ENCODE measurements at regions not wholly inside any gene's neighbourhood (a gene's known extent, or its start where the extent isn't known, plus 50 kb on each side); places are given as distances from the start of the nearest gene placed in this dataset.
"Not testable (repeated sequence)": the region's sequence is repeated elsewhere in the genome, so short reads cannot be mapped to it uniquely, and the experiment has no call there.

DNA sequence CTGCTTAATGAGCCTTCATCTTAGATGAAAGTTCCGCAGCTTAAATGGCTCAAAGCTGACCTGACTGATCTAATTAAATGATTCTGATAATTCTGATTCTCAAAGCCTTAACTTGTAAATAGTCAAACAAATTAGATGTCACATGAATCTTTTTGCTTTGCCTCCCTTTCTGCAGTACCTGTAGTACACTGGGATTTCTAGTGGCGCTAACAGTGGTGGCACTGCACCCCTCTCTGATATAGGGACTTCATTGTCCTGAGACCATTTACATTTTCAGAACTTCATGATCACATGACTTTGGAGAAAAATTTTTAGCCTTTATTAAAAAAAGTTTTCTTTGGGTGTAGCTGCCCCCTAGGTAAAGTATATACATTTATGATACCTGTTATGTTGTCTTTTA, 546.7 kb upstream of the ADGRL2 start:
- Mint-ChIP-seq H3K27ac (no peak overlapping the region), H3K27me3 (no peaks in the 10 kb centered on the region), H3K4me1 (no peaks in the 10 kb centered on the region), H3K9me3 (peaks cover 6% of the 10 kb centered on the region), H3K36me3 (ENCODE audit: low read depth) (no peaks in the 10 kb centered on the region), H3K4me3 (no peak overlapping the region)
- POLR2A ChIA-PET: no interaction called here
- DNase-seq: no peak
- CTCF ChIA-PET: no interaction called here

DNA sequence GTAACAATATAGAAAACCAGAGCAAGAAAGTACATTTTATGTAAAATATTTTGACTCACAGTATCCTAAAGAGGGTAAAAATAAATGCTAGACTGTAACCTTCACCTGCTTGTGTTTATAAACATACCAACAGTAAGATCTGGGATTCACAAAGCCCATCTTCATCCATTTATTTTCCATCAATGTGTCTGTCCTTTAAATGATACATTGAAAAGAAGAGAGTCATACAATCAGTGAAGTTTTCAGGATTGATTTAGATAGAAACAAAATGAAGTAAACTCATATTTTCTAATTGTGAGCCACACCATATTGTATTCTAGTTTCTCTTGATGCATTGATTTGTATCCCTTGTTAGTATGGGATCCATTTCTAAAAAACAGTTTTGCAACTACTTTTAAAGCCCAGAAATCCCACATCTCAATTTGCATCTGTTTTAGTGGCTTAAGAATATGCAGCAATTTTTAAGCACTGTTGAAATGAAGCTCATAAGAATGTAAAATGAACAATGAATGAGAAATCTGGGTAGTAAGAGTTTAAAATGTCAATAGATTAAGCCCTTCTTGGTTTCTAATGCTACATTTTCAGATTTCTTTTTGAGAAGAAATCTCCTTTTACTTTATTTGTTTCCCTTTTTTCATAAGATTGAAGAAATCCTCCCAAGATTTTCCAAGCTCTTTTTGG, 548.1 kb upstream of the ADGRL2 start:
- H3K27ac Mint-ChIP-seq: no peak overlapping the region
- H3K36me3 Mint-ChIP-seq (ENCODE audit: low read depth): no peaks in the 10 kb centered on the region
- no peaks in the 10 kb centered on the region for H3K27me3 Mint-ChIP-seq
- H3K4me1 Mint-ChIP-seq: no peaks in the 10 kb centered on the region
- ChIA-PET POLR2A (no interaction called here), CTCF (no interaction called here)
- no peak overlapping the region for H3K4me3 Mint-ChIP-seq
- peaks cover 6% of the 10 kb centered on the region for H3K9me3 Mint-ChIP-seq
- no peak for DNase-seq

GRCh38 chr1:81250825-81251224, 549.9 kb upstream of the ADGRL2 start:
- H3K9me3 Mint-ChIP-seq; H3K4me1 Mint-ChIP-seq; DNase-seq; H3K27ac Mint-ChIP-seq; H3K36me3 Mint-ChIP-seq (ENCODE audit: low read depth); POLR2A ChIA-PET; H3K4me3 Mint-ChIP-seq; CTCF ChIA-PET; H3K27me3 Mint-ChIP-seq: not testable (repeated sequence)

- POLR2A ChIA-PET, H3K27me3 Mint-ChIP-seq, H3K4me1 Mint-ChIP-seq: not testable (repeated sequence)
Measured at GRCh38 chr1:81245084-81245715, 555.5 kb upstream of the ADGRL2 start.

DNA sequence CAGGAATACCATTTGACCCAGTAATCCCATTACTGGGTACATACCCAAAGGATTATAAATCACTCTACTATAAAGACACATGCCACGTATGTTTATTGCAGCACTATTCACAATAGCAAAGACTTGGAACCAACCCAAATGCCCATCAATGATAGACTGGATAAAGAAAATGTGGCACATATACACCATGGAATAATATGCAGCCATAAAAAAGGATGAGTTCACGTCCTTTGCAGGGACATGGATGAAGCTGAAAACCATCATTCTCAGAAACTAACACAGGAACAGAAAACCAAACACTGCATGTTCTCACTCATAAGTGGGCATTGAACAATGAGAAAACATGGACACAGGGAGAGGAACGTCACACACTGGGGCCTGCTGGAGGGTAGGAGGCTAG, 556.1 kb upstream of the ADGRL2 start:
- POLR2A ChIA-PET; H3K27ac Mint-ChIP-seq; H3K4me3 Mint-ChIP-seq; H3K4me1 Mint-ChIP-seq; CTCF ChIA-PET; H3K36me3 Mint-ChIP-seq (ENCODE audit: low read depth); H3K9me3 Mint-ChIP-seq; DNase-seq; H3K27me3 Mint-ChIP-seq: not testable (repeated sequence)

More at GRCh38 chr1:81245084-81245715, 555.5 kb upstream of the ADGRL2 start:
- H3K27ac Mint-ChIP-seq; H3K36me3 Mint-ChIP-seq (ENCODE audit: low read depth); CTCF ChIA-PET; H3K9me3 Mint-ChIP-seq; H3K4me3 Mint-ChIP-seq; DNase-seq: not testable (repeated sequence)

DNA sequence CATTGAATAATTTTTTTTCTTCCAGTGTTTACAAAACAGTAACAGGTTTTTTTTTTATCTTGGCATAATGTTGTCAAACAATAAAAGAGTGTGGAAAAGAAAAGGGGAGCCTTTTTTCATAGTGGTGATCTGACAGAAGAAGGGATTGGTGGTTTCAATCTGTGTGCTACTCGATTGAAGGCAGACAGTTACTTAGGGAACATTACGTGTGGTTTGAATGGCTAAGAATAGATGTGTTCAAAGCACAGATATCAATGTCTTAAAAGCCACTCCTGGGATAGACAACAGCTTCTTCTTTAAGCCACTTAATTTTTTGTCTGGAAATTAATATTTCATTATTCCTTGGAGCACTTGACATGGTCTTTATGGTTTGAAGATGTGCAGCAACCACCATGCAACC, 558.6 kb upstream of the ADGRL2 start:
- no peaks in the 10 kb centered on the region for H3K36me3 Mint-ChIP-seq (ENCODE audit: low read depth)
- no peak overlapping the region for H3K4me3 Mint-ChIP-seq
- no peaks in the 10 kb centered on the region for H3K27me3 Mint-ChIP-seq
- no peak for DNase-seq
- no peaks in the 10 kb centered on the region for H3K9me3 Mint-ChIP-seq
- H3K4me1 Mint-ChIP-seq: no peaks in the 10 kb centered on the region
- POLR2A ChIA-PET: no interaction called here
- CTCF ChIA-PET: no interaction called here
- H3K27ac Mint-ChIP-seq: no peak overlapping the region

- Mint-ChIP-seq H3K4me1 (no peaks in the 10 kb centered on the region), H3K9me3 (no peaks in the 10 kb centered on the region), H3K36me3 (ENCODE audit: low read depth) (no peaks in the 10 kb centered on the region), H3K4me3 (no peak overlapping the region), H3K27me3 (no peaks in the 10 kb centered on the region), H3K27ac (no peak overlapping the region)
- DNase-seq: no peak
- POLR2A ChIA-PET: no interaction called here
- CTCF ChIA-PET: no interaction called here
Measured at GRCh38 chr1:81238129-81238528, 562.6 kb upstream of the ADGRL2 start.

- Mint-ChIP-seq H3K4me1 (no peaks in the 10 kb centered on the region), H3K9me3 (no peaks in the 10 kb centered on the region), H3K27ac (no peak overlapping the region), H3K4me3 (no peak overlapping the region), H3K36me3 (ENCODE audit: low read depth) (no peaks in the 10 kb centered on the region), H3K27me3 (no peaks in the 10 kb centered on the region)
- ChIA-PET POLR2A (no interaction called here), CTCF (no interaction called here)
- no peak for DNase-seq
Measured at GRCh38 chr1:81237473-81238089, 563.2 kb upstream of the ADGRL2 start.

- H3K4me3 Mint-ChIP-seq: no peak overlapping the region
- H3K9me3 Mint-ChIP-seq: no peaks in the 10 kb centered on the region
Measured at GRCh38 chr1:81234237-81234636, 566.5 kb upstream of the ADGRL2 start.

GRCh38 chr1:81233591-81233990, 567.1 kb upstream of the ADGRL2 start:
- POLR2A ChIA-PET: no interaction called here
- no peak overlapping the region for H3K27ac Mint-ChIP-seq
- H3K4me3 Mint-ChIP-seq: no peak overlapping the region
- H3K4me1 Mint-ChIP-seq: no peaks in the 10 kb centered on the region
- H3K9me3 Mint-ChIP-seq: no peaks in the 10 kb centered on the region
- H3K27me3 Mint-ChIP-seq: no peaks in the 10 kb centered on the region
- CTCF ChIA-PET: no interaction called here
- no peak for DNase-seq
- no peaks in the 10 kb centered on the region for H3K36me3 Mint-ChIP-seq (ENCODE audit: low read depth)

More at GRCh38 chr1:81234237-81234636, 566.5 kb upstream of the ADGRL2 start:
- no peaks in the 10 kb centered on the region for H3K27me3 Mint-ChIP-seq
- DNase-seq: no peak
- H3K4me1 Mint-ChIP-seq: no peaks in the 10 kb centered on the region
- ChIA-PET CTCF (no interaction called here), POLR2A (no interaction called here)
- H3K27ac Mint-ChIP-seq: no peak overlapping the region
- H3K36me3 Mint-ChIP-seq (ENCODE audit: low read depth): no peaks in the 10 kb centered on the region

DNA sequence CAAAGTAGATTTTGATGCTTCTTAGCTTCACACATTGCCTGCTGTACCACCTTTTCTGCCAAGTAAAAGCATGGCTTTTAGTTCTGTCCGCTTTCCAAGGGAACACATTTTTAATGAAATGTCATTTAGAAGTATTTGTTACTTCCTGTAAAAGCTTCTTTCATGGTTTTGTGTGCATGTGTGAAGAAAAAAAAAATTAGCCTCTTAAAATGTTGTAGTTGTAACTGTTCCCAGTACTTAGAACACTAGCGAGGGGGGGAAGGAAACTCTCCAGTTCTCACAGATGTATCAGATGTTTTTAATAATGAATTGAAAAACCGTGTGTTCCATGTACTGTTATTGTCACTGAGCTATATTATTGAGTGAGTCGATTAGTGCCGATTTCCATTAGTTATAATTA, 568.3 kb upstream of the ADGRL2 start:
- H3K36me3 Mint-ChIP-seq (ENCODE audit: low read depth): no peaks in the 10 kb centered on the region
- POLR2A ChIA-PET: no interaction called here
- DNase-seq: no peak
- H3K4me3 Mint-ChIP-seq: no peak overlapping the region
- H3K27ac Mint-ChIP-seq: no peak overlapping the region
- no peaks in the 10 kb centered on the region for H3K27me3 Mint-ChIP-seq
- CTCF ChIA-PET: no interaction called here
- H3K4me1 Mint-ChIP-seq: no peaks in the 10 kb centered on the region
- no peaks in the 10 kb centered on the region for H3K9me3 Mint-ChIP-seq

DNA sequence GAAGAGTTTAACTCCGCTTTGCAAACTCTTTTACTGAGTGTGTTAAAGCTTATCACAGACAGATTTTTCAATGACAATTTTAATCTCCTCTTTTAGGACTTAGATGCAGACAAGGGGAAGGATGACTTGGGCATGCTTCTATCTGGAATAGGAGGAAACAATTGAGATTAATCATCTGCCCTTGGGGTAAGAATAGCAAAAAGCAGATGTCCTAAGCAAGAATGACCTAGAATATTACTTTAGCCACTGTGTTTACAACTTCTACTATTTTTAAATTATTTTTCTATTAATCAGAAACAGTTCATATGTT, 569.0 kb upstream of the ADGRL2 start:
- no peaks in the 10 kb centered on the region for H3K9me3 Mint-ChIP-seq
- H3K27ac Mint-ChIP-seq: no peak overlapping the region
- CTCF ChIA-PET: no interaction called here
- no peaks in the 10 kb centered on the region for H3K27me3 Mint-ChIP-seq
- no peaks in the 10 kb centered on the region for H3K36me3 Mint-ChIP-seq (ENCODE audit: low read depth)
- H3K4me3 Mint-ChIP-seq: no peak overlapping the region
- DNase-seq: no peak
- POLR2A ChIA-PET: no interaction called here
- no peaks in the 10 kb centered on the region for H3K4me1 Mint-ChIP-seq

- no peak overlapping the region for H3K27ac Mint-ChIP-seq
- no peaks in the 10 kb centered on the region for H3K36me3 Mint-ChIP-seq (ENCODE audit: low read depth)
- H3K9me3 Mint-ChIP-seq: no peaks in the 10 kb centered on the region
- DNase-seq: no peak
- CTCF ChIA-PET: no interaction called here
- POLR2A ChIA-PET: no interaction called here
- H3K4me3 Mint-ChIP-seq: no peak overlapping the region
- H3K4me1 Mint-ChIP-seq: no peaks in the 10 kb centered on the region
- no peaks in the 10 kb centered on the region for H3K27me3 Mint-ChIP-seq
Measured at GRCh38 chr1:81230983-81231728, 569.6 kb upstream of the ADGRL2 start.

DNA sequence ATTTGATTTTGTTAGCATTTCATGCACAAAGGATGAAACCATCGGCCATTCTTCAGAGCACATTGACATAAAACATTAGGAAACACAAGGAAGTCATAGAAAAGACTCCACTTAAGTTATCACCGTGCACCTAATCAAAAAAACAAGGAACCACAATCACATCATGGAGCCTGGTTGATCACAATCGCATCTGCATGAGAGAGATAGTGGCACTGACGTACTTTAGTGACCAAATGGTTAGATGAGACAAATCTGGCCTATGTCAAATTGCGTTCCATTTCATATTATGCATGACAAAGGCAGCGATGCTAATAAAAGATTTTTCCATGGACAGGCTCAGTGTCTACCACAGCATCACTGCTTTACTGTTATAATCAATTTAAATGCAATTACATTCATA, 571.8 kb upstream of the ADGRL2 start:
- Mint-ChIP-seq H3K4me1 (no peaks in the 10 kb centered on the region), H3K9me3 (no peaks in the 10 kb centered on the region), H3K27me3 (no peaks in the 10 kb centered on the region), H3K4me3 (no peak overlapping the region), H3K36me3 (ENCODE audit: low read depth) (no peaks in the 10 kb centered on the region), H3K27ac (no peak overlapping the region)
- ChIA-PET POLR2A (no interaction called here), CTCF (no interaction called here)
- DNase-seq: no peak
